Fibroblast of villous mesenchyme (primary cell): ENCODE measurements at regions not wholly inside any gene's neighbourhood (a gene's known extent, or its start where the extent isn't known, plus 50 kb on each side); places are given as distances from the start of the nearest gene placed in this dataset.

Experiments
- DNase-seq: peaks from one replicate; pipeline ENCODE4 v3.0.0-alpha.2; 2010; ENCODE audit warnings: low read depth
- H3K4me3 ChIP-seq: 2 replicates; pipeline ENCODE4 v1.5.1; 2011; ENCODE audit warnings: low read depth, mild to moderate bottlenecking, low read length
- CTCF ChIP-seq: IDR thresholded peaks from 2 replicates; pipeline ENCODE4 v1.5.1; 2012; ENCODE audit warnings: low read depth, mild to moderate bottlenecking, low read length; ENCODE audit not compliant: insufficient read depth

- no peak overlapping the region for H3K4me3 ChIP-seq
- DNase-seq, result no peak
- TF ChIP-seq CTCF, result no peak
Observed at GRCh38 chr9:28892538-28892937, 1319.3 kb upstream of the C9orf72 start.

- no peak for DNase-seq
- TF ChIP-seq CTCF, result no peak
- H3K4me3 ChIP-seq, result no peak overlapping the region
Observed at GRCh38 chr9:28899267-28899666, 1326.0 kb upstream of the C9orf72 start.

GRCh38 chr9:28899926-28900325 is 1326.6 kb upstream of the C9orf72 start:
- DNase-seq, result no peak
- no peak for TF ChIP-seq CTCF
- no peak overlapping the region for H3K4me3 ChIP-seq

- no peak for TF ChIP-seq CTCF
- DNase-seq, result no peak
- no peak overlapping the region for H3K4me3 ChIP-seq
Observed at GRCh38 chr9:28900406-28900805, 1327.1 kb upstream of the C9orf72 start.

GRCh38 chr9:28909526-28909925 is 1336.2 kb upstream of the C9orf72 start:
- no peak overlapping the region for H3K4me3 ChIP-seq
- no peak for DNase-seq
- TF ChIP-seq CTCF, result no peak

- no peak for DNase-seq
- no peak for TF ChIP-seq CTCF
- H3K4me3 ChIP-seq, result no peak overlapping the region
Observed at GRCh38 chr9:28912621-28913020, 1339.3 kb upstream of the C9orf72 start.

- DNase-seq, result no peak
- no peak for TF ChIP-seq CTCF
- H3K4me3 ChIP-seq, result no peak overlapping the region
Observed at GRCh38 chr9:28915202-28915930, 1342.1 kb upstream of the C9orf72 start.
